GM12892 (cell line): ENCODE measurements at regions not wholly inside any gene's neighbourhood (a gene's known extent, or its start where the extent isn't known, plus 50 kb on each side); places are given as distances from the start of the nearest gene placed in this dataset.

Experiments used
- POLR2AphosphoS5 ChIP-seq: IDR thresholded peaks from 2 replicates; pipeline ENCODE4 v1.6.1; 2011; ENCODE audit warnings: low read depth, low read length, control low read depth
- TAF1 ChIP-seq: IDR thresholded peaks from 2 replicates; pipeline ENCODE4 v1.6.1; 2011; ENCODE audit warnings: low read depth, mild to moderate bottlenecking, control low read depth, low read length, borderline replicate concordance

GRCh38 chr3:152683521-152683999 lies 151.4 kb upstream of the P2RY1 start:
- no peak for TF ChIP-seq TAF1
- no peak for TF ChIP-seq POLR2AphosphoS5
